ENCODE measurements at regions not wholly inside any gene's neighbourhood (a gene's known extent, or its start where the extent isn't known, plus 50 kb on each side); places are given as distances from the start of the nearest gene placed in this dataset.
"Not testable (repeated sequence)": the region's sequence is repeated elsewhere in the genome, so short reads cannot be mapped to it uniquely, and the experiment has no call there.

DNA sequence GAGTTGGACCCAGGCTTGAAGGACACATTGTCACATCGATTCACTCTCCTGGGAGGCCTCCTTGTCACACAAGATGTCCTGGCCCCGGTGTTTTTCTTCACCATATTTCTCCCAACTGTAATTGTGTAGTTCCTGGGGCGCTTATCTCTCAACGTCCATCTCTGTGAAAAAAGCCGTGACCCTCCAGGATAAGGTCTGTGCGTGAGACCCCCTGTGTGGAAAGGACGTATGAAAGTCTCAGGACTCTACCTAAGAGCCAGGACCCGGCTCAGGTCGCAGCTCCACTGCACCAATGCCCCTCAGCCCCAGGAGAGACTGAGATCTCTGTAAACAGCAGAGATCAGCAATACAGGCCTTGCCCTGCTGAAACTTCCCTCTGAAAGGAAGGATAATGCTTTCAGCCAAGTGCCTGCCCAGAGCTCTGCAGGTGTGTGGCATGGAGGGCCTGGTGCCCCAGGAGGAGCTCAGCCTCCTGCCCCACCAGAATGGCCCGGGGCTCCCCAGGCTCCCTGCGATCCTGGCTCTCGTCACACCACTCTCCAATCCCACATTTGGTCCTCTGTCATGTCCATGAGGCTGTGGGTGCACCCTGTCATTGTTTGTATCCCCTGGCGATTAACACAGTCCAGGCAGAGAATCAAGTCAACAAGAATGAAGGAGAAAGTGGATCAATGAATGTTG is 119.2 kb upstream of the TMEM45B start:
- DNase-seq (ENCODE audit: low read depth in 1 of 2, low spot score in 1 of 2) = no peak

DNA sequence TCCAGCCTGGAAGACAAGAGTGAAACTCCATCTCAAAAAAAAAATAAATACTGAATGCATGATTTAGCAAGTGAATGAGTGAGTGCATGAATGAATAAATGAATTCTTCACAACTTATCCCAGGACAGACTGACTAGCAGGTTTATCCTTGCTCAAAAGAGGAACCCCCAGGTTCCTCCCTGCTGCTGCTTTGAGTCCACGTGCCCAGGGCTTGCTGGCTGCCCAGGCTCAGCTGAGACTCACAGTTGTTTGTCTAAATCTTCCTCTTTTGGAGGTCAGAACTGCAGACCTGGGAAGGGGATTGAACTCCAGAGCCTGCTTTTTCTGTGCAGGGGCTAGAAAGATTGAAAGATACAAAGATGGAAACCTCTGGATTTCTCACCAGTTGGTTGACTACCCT is 117.4 kb upstream of the TMEM45B start:
- DNase-seq (ENCODE audit: low read depth in 1 of 2, low spot score in 1 of 2) = no peak

DNA sequence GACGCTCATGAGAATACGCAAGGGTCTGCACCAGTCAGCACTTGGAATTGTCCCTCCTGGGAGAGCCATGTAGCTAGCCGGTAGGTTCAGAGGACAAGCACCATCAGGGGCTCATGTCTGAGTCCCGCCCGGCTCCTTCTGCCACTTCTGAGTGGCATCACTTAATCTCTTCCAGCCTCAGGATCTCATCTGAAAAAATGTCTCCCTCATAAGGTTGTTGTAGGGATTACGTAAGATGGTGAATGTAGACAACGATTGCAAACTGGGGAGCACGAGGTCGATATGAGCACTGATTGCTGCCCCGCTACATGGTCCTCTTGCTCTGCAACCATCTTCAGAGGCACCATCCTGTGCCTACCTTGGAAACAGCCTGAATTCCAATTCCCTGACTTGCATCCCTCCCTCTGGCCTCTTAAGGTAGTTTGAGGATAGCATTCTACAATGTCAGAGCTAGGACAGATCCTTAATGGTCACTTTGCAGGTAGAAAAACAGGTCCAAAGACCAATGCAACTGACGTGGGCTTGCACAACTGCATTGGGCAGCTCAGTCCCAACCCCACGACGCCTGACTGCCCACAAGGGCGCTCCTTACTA is 115.8 kb upstream of the TMEM45B start:
- no peak for DNase-seq (ENCODE audit: low read depth in 1 of 2, low spot score in 1 of 2)

DNA sequence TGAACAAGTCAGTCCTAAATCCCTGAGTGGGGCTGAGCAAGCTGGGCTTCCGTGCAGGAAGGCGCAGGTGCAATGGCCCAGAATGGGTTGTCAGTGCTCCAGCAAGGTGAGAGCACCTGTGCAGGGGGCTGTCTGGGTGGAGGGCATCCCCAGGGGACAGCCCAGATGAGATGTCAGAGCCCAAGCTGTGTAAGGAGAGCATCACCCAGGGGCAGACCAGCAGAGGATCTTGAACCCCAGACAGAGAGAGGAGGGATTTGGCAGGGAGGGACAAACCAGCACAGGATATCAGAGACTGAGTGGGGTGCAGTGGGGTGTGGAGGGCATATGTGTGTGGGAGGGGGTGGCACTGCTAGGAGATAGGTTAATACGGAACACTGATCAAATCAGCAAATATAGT is 114.9 kb upstream of the TMEM45B start:
- no peak for DNase-seq (ENCODE audit: low read depth in 1 of 2, low spot score in 1 of 2)

DNA sequence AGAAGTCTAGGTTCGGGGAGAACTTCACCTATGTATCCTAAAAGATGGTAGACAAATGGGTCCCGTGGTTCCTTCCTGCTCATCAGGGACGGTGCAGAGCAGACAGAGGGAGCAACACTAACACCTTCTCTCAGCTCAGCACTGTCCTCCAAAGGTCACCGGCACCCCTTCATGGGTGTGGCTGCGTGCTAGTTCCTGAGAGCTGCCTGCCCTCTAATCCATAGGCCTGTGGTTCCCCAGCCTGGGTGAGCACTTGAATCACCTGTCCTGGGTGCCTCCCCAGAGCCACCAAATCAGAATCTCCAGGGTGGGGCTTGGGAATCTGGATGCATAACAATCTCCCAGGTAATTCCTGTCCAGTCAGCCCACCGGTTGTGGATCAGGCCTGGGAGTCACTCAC is 113.9 kb upstream of the TMEM45B start:
- no peak for DNase-seq (ENCODE audit: low read depth in 1 of 2, low spot score in 1 of 2)

DNA sequence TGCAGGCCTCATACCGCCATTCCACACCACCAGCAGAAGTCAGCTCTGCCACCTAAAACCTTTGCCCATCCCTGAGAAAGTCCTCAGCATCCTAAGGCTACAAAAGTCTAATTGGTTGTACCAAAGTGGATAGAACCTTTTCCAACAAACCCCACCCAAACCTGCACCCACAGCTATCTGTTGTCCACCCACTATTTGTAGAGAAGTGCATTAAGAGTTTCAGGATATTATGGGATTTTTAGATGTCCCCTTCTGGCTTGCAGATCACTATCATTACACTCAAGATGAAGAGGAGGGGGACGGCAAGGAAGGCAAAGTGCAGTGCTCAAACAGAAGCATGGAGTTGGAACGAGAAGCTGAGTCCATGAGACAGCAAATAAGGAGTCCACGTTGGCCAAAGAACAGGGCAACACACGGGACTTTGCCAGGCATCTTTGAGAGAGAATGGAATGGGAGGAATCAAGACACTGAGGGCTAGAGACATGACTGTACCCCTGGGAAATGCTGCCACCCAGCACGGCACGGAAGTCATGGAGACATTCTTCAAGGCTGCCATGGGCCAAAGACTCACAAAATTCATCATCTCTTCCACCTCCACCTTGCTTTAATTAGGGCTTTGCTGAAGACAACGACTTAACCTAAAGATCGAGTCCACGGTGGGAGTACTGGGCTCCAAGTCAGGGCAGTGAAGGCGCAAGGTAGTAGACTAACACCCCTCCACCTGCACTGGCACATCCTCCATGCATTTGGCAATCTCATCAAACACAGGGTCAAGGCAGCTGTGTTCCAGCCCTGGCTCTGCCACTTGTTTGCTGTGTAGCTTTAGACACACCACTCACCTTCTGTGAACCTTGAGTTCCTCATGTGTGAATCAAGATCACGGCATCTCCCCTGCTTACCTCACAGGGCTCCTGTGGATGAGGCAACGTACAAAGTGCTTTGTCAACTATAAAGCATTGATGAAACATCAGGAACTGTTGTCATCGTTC is 112.9 kb upstream of the TMEM45B start:
- DNase-seq (ENCODE audit: low read depth in 1 of 2, low spot score in 1 of 2) = no peak

DNA sequence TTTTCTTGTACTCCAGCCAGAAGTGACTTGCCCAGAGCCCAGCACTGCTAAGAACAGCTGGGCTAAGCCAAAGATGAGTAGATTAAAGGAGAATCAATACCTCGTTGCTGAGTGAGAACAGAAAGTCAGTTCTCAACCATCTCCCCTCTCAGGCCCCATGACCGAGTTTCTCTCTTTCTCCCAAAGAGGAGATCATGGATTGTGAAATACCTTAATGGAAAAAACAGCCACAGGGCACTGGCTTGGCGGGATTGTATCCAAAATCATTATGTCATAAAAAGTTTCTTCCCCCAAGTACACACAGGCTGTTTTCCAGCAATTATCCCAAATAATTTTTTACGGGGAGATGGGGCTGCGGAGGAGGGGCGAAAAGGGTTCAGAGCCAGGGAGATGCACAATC is 111.8 kb upstream of the TMEM45B start:
- no peak for DNase-seq (ENCODE audit: low read depth in 1 of 2, low spot score in 1 of 2)

DNA sequence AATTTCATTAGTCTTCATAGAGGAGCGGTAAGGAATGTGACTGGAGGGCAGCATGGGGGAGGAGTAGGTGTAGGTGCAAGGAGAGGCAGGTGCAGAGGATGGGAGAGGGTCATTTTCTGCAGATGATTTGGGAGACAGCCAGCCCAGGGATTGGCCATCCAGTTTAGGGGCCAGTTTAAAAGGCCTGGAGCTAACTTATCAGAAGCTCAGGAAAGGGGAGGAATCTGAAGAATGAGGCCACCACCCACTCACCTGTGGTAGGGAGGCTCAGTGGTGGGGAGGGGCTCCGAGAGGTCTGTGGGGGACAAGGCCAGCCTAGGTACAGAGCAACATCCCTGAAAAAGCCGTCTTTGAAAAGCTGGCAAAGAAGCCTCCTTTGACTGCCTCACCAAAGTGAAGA is 110.8 kb upstream of the TMEM45B start:
- DNase-seq (ENCODE audit: low read depth in 1 of 2, low spot score in 1 of 2) = no peak

DNA sequence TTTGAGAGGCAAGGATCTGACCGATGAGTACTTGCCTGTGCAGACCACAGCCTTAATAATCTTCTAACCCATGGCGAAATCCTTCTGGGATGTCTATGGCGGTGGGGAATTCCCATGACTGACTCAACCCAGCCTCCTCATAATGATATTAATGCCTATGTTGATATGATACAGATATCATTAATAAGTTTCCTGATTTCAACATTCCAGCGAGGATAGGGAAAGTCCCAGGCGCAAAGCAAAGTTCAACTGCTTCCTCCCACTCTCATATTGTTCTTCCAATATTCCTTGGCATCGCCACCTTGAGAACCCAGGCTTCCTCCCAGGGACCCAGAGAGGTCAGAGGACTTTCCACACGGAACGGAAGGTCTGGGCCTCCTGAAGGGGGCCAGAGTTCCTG is 110.3 kb upstream of the TMEM45B start:
- no peak for DNase-seq (ENCODE audit: low read depth in 1 of 2, low spot score in 1 of 2)

DNA sequence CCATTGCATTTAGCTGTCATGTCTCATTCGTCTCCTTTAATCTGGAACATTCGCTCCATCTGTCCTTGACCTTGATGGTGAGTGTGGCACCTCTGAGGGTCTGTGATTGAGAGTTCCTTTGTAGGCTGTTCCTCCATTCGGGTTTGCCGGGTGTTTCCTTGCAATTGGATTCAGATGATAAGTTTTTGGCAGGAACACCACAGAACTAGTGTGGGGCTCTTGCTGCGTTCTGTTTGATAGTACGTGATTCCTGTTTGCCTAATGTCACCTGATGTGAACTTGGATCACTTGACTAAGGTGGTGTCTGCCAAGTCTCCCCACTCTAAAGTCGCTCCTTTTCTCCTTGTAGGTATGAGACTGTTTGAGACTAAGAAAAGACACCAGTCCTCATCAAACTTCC is 109.7 kb upstream of the TMEM45B start:
- no peak for DNase-seq (ENCODE audit: low read depth in 1 of 2, low spot score in 1 of 2)

DNA sequence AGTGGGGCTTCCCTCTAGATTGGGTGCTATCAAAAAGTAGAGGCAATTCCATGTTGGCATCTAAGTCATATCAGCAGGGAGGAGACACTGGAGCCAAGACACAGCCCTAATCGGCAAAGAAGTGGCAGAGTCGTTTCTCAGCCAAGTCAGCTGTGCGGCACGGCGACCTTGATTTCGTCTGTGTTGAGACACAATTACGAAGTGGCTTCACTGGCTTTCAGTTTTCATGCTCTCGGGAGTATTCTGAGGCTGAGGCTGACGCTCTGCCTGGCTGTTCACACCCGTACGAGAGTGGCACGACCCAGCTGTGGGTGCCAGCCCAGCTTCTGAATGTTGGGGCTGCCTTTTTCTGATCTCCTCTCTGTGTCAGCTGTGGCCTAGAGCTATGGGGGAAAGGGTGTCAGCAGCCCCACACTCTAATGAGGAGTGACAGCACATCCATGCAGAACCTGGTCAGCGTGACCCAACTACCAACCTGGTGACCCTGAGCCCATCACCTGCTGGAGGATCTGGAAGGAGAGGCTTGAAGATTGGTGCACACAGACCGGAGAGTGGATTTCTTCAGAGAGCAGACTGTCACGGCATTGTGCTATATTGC is 105.7 kb upstream of the TMEM45B start:
- DNase-seq (ENCODE audit: low read depth in 1 of 2, low spot score in 1 of 2) = no peak

DNA sequence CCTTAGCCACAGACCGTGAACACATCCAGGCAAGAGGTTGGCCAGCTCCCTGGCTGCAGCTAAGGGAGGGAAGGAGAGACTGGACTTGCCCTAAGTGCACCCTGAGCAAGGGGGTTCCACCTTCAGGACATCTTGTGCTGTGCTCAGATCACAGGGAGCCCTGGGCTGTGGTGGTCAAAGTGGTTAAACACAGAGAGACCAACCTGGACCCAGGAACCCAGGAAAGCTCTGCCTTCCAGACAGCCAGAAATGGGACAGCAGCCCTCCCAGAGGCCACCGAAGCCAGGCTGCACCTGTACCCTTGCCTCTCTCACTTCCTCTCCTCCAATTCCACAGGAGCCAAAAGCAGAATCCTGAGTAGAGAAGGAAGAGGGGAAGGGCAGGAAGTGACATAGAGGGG is 105.2 kb upstream of the TMEM45B start:
- no peak for DNase-seq (ENCODE audit: low read depth in 1 of 2, low spot score in 1 of 2)

DNA sequence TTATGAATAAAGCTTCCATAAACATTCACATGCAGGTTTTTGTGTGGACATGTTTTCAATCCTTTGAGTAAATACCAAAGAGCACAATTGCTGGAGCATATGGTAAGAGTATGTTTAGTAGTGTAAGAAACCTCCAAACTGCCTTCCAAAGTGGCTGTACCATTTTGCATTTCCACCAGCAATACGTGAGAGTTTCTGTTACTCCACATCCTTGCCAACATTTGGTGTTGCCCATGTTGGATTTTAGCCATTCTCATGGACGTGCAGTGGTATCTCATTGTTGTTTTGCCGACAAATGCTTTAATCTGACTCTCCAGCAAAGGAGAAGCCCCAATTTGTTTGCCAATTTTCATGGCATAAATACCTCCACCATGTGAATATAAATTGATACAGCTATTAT is 103.9 kb upstream of the TMEM45B start:
- DNase-seq (ENCODE audit: low read depth in 1 of 2, low spot score in 1 of 2) = no peak

DNA sequence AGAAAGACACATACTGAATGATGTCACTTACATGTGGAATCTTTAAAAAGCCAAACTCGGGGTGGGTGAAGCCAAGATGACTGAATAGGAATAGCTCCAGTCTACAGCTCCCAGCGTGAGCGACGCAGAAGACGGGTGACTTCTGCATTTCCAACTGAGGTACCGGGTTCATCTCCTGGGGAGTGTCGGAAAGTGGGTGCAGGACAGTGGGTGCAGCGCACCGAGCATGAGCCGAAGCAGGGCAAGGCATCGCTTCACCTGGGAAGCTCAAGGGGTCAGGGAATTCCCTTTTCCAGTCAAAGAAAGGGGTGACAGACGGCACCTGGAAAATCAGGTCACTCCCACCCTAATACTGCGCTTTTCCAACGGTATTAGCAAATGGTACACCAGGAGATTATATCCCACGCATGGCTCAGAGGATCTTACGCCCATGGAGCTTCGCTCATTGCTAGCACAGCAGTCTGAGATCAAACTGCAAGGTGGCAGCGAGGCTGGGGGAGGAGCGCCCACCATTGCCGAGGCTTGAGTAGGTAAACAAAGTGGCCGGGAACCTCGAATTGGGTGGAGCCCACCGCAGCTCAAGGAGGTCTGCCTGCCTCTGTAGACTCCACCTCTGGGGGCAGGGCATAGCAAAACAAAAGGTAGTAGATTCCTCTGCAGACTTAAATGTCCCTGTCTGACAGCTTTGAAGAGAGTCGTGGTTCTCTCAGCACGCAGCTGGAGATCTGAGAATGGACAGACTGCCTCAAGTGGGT is 103.0 kb upstream of the TMEM45B start:
- DNase-seq (ENCODE audit: low read depth in 1 of 2, low spot score in 1 of 2) = not testable (repeated sequence)

DNA sequence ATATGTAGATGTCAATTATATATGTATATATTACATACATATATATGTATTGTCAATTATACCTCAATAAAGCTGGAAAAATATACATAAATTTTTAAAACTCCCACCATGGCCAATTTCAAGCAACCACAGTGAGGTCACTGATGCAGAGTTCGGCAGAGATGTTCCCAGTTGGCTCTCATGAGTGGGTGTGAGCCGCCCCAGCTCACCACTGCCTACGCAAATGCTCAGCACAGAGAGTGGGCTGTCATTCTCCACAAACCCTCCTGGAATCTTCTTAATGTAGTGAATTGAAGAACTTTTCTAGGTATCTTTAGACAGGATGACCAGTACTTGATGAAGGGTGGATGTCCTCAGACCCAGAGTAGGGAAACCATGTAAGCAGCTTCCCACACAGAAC is 96.6 kb upstream of the TMEM45B start:
- DNase-seq (ENCODE audit: low read depth in 1 of 2, low spot score in 1 of 2) = no peak

DNA sequence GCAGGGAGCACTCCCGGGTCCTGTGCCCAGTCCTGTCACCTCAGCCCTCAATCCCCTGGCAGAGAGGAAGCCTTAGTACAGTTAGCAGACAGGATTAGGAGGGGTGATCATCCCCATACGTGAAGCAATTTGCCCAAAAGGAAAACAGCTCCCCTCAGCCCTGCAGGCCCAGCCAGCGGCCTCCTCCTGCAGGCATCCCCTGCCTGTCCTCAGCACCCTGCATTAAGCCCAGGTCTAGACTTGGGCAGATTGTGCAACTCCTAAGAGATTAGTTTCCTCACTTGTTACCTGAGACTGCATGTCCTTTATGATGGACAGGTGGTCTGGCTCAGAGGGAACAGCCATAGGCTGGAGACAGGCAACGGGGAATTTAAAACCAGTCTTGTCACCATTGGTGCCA is 95.5 kb upstream of the TMEM45B start:
- no peak for DNase-seq (ENCODE audit: low read depth in 1 of 2, low spot score in 1 of 2)

DNA sequence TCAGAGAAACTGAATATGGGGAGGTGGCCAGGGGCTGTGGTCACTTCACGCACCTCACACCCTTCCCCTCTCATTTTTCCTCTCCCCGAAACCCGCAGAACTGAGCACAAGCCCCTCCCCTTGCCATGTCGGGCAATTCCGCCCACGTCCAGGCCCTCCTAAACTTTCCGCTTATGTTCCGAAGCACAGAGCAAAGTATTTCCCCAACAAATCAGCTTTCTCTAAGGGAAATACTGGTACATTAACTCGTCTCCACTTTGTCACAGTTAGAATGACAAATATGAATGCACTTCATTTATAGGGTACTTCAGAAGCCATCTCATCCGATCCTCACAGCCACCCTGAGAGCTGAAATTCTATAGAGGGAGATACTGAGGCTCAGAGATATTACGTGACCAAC is 94.7 kb upstream of the TMEM45B start:
- no peak for DNase-seq (ENCODE audit: low read depth in 1 of 2, low spot score in 1 of 2)

DNA sequence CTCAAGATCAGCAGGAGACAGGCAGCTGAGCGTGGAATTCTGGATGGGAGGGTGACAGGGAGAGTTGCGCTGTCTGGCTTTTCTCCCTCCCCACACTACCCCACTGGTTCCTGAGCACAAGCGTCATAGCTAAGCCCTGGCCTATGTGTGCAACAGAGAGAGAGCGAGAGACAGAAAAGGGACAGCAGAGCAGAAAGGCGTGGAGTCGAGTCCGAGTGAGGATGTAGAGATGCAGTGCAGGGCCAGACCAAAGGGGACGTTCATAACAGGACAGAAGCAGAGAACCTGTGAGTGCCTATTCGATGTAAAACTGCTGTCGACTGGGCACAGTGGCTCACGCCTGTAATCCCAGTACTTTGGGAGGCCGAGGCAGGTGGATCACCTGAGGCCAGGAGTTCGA is 94.0 kb upstream of the TMEM45B start:
- no peak for DNase-seq (ENCODE audit: low read depth in 1 of 2, low spot score in 1 of 2)

DNA sequence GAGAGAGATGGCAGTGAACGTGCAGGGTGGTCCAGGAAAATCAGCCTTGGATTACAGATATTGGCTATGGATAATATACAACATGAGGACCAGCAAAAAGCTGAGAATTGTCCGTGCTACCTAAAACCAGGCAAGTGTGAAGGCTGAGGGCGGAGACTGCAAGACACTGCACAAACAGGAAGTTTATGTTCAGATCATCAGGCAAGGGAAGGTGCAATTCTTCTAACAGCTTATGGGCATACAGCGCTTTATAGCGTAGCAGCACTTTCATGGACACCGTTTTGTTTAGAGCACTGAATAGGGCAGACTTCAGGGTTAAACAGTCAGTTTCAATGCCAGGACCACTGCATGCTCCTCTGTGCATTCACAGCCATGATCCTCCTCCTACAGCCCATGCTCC is 93.1 kb upstream of the TMEM45B start:
- DNase-seq (ENCODE audit: low read depth in 1 of 2, low spot score in 1 of 2) = no peak

DNA sequence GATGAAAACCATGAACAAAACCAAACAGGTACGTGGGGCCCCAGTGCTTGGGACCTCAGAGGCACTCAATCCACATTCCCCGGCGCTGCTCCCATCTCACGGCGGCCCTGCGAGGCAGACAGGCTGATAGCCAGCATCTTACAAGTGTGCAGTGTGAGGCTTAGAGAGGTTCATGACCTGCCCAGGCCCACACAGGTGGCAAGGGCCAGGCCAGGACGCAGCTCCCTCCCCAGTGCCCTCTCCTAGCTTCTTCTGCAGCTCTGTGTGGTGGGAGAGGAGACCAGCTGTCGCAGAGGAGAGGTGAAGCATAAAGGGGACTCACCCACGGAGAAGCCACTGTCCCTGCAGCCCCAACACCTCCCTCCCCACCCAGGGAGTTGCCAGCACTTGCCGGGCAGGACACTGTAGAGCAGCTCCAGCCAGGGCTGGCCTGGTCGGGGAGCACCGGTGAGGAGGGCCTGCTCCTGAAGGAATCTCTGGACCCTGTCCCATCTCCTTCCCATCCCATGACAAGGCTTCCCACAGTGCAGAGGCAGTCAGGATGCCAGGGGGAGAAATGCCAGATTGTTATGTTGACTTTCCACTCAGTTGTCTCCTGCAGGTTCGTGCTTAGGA is 92.4 kb upstream of the TMEM45B start:
- DNase-seq (ENCODE audit: low read depth in 1 of 2, low spot score in 1 of 2) = no peak

DNA sequence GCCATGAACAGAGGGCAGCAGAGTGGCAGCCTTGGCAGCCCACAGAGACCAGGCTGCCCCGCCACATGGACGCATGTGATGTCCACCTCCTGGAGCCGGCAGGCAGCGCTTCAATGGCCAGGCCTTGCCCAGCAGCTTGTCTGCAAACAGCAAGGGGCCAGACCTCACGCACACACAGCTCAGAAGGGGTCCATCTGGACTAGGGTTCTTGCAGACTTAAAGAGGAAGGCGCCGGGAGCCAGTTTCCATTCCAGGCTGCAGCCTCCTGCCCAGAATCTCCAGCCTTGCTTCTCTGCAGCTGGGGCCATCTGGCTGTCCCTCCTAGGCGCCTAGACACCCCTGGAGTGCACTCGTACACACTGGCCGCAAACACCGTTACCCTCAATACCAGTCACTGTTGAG is 91.9 kb upstream of the TMEM45B start:
- DNase-seq (ENCODE audit: low read depth in 1 of 2, low spot score in 1 of 2) = no peak
